VCaP (cell line): ENCODE measurements at regions not wholly inside any gene's neighbourhood (a gene's known extent, or its start where the extent isn't known, plus 50 kb on each side); places are given as distances from the start of the nearest gene placed in this dataset.

Source experiments
- H3K27ac ChIP-seq: fragments of 450-650 bp; 2 replicates; pipeline ENCODE4 v1.5.1; 2017
- CTCF ChIP-seq: fragments of 450-650 bp; conservative IDR thresholded peaks from 2 replicates; pipeline ENCODE4 v1.5.1; 2017; ENCODE audit warnings: mild to moderate bottlenecking, moderate library complexity

GRCh38 chr19:29371251-29372090 lies 154.3 kb upstream of the VSTM2B start:
- no peak for TF ChIP-seq CTCF
- H3K27ac ChIP-seq, result no peak overlapping the region

- no peak overlapping the region for H3K27ac ChIP-seq
- no peak for TF ChIP-seq CTCF
Measured at GRCh38 chr19:29372091-29372415, 153.7 kb upstream of the VSTM2B start.

GRCh38 chr19:29372461-29372860 lies 153.3 kb upstream of the VSTM2B start:
- H3K27ac ChIP-seq, result no peak overlapping the region
- no peak for TF ChIP-seq CTCF

- no peak for TF ChIP-seq CTCF
- no peak overlapping the region for H3K27ac ChIP-seq
Measured at GRCh38 chr19:29372921-29373797, 152.6 kb upstream of the VSTM2B start.

GRCh38 chr19:29375429-29376119 lies 150.2 kb upstream of the VSTM2B start:
- no peak overlapping the region for H3K27ac ChIP-seq
- TF ChIP-seq CTCF, result no peak

GRCh38 chr19:29376855-29377354 lies 148.9 kb upstream of the VSTM2B start:
- no peak for TF ChIP-seq CTCF
- H3K27ac ChIP-seq, result no peak overlapping the region

GRCh38 chr19:29378126-29378525 lies 147.7 kb upstream of the VSTM2B start:
- no peak for TF ChIP-seq CTCF
- H3K27ac ChIP-seq, result no peak overlapping the region
